Ishikawa (cell line): ENCODE measurements at regions not wholly inside any gene's neighbourhood (a gene's known extent, or its start where the extent isn't known, plus 50 kb on each side); places are given as distances from the start of the nearest gene placed in this dataset.

Experiments used
- CREB1 ChIP-seq: IDR thresholded peaks from 2 replicates; pipeline ENCODE4 v1.6.1; 2012; ENCODE audit warnings: low read depth
- EGR1 ChIP-seq: IDR thresholded peaks from 2 replicates; pipeline ENCODE4 v1.6.1; 2012
- EP300 ChIP-seq: IDR thresholded peaks from 2 replicates; pipeline ENCODE4 v1.6.1; 2012; ENCODE audit warnings: borderline replicate concordance
- FOXM1 ChIP-seq: IDR thresholded peaks from 2 replicates; pipeline ENCODE4 v1.6.1; 2012; ENCODE audit warnings: low read depth, borderline replicate concordance
- TEAD4 ChIP-seq: IDR thresholded peaks from 2 replicates; pipeline ENCODE4 v1.6.1; 2012
- TF ChIP-seq, protein P1 (sequence below): IDR thresholded peaks from 2 replicates; pipeline ENCODE4 v1.6.1; 2012; ENCODE audit warnings: low read depth, mild to moderate bottlenecking

- TF ChIP-seq FOXM1 (no peak), EGR1 (no peak), TEAD4 (no peak), CREB1 (no peak), EP300 (no peak)
- TF ChIP-seq, protein P1, sequence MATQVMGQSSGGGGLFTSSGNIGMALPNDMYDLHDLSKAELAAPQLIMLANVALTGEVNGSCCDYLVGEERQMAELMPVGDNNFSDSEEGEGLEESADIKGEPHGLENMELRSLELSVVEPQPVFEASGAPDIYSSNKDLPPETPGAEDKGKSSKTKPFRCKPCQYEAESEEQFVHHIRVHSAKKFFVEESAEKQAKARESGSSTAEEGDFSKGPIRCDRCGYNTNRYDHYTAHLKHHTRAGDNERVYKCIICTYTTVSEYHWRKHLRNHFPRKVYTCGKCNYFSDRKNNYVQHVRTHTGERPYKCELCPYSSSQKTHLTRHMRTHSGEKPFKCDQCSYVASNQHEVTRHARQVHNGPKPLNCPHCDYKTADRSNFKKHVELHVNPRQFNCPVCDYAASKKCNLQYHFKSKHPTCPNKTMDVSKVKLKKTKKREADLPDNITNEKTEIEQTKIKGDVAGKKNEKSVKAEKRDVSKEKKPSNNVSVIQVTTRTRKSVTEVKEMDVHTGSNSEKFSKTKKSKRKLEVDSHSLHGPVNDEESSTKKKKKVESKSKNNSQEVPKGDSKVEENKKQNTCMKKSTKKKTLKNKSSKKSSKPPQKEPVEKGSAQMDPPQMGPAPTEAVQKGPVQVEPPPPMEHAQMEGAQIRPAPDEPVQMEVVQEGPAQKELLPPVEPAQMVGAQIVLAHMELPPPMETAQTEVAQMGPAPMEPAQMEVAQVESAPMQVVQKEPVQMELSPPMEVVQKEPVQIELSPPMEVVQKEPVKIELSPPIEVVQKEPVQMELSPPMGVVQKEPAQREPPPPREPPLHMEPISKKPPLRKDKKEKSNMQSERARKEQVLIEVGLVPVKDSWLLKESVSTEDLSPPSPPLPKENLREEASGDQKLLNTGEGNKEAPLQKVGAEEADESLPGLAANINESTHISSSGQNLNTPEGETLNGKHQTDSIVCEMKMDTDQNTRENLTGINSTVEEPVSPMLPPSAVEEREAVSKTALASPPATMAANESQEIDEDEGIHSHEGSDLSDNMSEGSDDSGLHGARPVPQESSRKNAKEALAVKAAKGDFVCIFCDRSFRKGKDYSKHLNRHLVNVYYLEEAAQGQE = no peak
Observed at GRCh38 chr6:124903797-124904196, 58.4 kb upstream of the RNF217 start.
